Mammary epithelial cell (primary cell): ENCODE measurements at regions not wholly inside any gene's neighbourhood (a gene's known extent, or its start where the extent isn't known, plus 50 kb on each side); places are given as distances from the start of the nearest gene placed in this dataset.

Experiments
- CTCF ChIP-seq, 2 donors: IDR thresholded peaks in 1 of 2; conservative IDR thresholded peaks in 1 of 2; 2 replicates each; pipeline ENCODE4 v1.5.1; 2011 to 2012; ENCODE audit warnings: inconsistent platforms in 2 of 2, low read length in 2 of 2, mild to moderate bottlenecking in 2 of 2, control low read depth in 1 of 2, low read depth in 1 of 2; ENCODE audit not compliant: insufficient read depth in 1 of 2; ENCODE audit errors: extremely low read depth in 1 of 2
- EZH2 ChIP-seq: IDR thresholded peaks from 2 replicates; pipeline ENCODE4 v1.6.1; 2012; ENCODE audit warnings: low read length, inconsistent platforms, borderline replicate concordance

GRCh38 chr14:42877716-42878115 lies 1271.0 kb downstream of the LRFN5 start:
- TF ChIP-seq EZH2 (no peak), CTCF (conservative IDR thresholded peaks at IDR 0.05 in 1 of 2, IDR thresholded peaks at IDR 0.05 in 1 of 2; ENCODE audit: extremely low read depth in 1 of 2, insufficient read depth in 1 of 2, low read depth in 1 of 2, low read length in 2 of 2) (no peak)
